ENCODE measurements at regions not wholly inside any gene's neighbourhood (a gene's known extent, or its start where the extent isn't known, plus 50 kb on each side); places are given as distances from the start of the nearest gene placed in this dataset.
"Not testable (repeated sequence)": the region's sequence is repeated elsewhere in the genome, so short reads cannot be mapped to it uniquely, and the experiment has no call there.

GRCh38 chr9:26669701-26670670 lies 222.6 kb downstream of the CAAP1 start:
- DNase-seq (ENCODE audit: extremely low read depth, low read depth): no peak

- no peak for DNase-seq (ENCODE audit: extremely low read depth, low read depth)
Measured at GRCh38 chr9:26667882-26668281, 224.7 kb downstream of the CAAP1 start.

DNA sequence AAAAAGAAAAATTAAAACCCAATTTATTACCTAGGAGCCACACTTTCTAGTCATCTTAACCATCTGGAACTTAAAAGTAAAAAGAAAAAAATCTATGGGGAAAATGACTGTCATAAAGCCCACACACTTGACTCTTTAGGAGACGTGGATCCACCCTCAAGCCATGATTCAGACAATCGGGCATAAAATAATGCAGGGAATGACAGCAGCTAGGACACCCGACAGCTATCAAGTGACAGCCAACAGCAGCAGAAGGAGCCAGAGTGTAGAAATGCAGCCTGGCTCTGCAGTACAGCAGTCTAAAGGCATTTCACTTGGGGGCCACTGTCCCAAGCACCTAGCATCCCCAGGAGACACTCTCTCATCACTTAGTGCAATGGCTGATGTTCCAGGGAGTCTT lies 226.9 kb downstream of the CAAP1 start:
- no peak for DNase-seq (ENCODE audit: extremely low read depth, low read depth)

- DNase-seq (ENCODE audit: extremely low read depth, low read depth): not testable (repeated sequence)
Measured at GRCh38 chr9:26664087-26664773, 228.4 kb downstream of the CAAP1 start.

- no peak for DNase-seq (ENCODE audit: extremely low read depth, low read depth)
Measured at GRCh38 chr9:26662476-26662875, 230.1 kb downstream of the CAAP1 start.

- DNase-seq (ENCODE audit: extremely low read depth, low read depth): no peak
Measured at GRCh38 chr9:26658476-26658875, 234.1 kb downstream of the CAAP1 start.

GRCh38 chr9:26657958-26658357 lies 234.6 kb downstream of the CAAP1 start:
- DNase-seq (ENCODE audit: extremely low read depth, low read depth): no peak

DNA sequence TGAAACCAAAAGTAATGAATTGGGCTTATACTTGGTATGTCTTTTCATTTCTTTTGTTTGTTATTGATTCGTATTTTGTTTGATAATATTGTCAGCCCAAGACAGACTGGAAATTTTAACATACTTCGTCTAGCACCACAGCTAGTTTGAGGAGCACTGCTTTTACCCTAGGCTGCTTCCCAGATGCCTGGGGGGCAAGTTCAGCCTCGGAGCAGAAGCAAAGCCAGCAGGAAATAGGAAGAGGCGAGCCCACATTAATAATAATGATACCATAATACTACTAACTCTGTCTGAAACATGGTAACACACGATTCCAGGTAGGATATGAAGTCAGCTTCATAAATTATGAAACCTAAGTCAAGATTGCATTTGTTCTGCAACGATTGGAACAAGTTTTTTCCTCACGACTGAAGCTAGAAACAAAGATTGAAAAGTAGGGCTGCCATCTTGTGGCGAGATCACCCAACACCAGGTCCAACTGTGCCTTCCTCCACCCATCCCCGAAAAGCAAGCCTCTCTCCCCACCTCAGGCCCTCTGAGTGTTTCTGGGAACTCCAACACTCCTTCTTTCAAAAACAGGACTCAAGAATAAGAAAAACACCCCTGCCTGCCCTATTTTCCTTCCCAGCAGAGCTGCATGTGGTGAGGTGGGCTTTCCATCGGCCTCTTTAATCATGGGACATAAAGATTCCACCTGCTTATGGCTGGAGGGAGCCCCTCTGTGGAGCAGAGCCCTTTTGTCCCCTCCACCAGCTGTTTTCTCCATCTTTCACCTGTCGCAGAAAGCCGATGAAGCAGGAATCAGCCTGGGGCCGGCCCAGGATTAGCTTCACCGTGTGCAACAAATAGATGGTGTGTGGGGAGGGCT lies 236.4 kb downstream of the CAAP1 start:
- peak; percentile 29 for DNase-seq (ENCODE audit: extremely low read depth, low read depth)

- DNase-seq (ENCODE audit: extremely low read depth, low read depth): no peak
Measured at GRCh38 chr9:26655166-26655565, 237.4 kb downstream of the CAAP1 start.

DNA sequence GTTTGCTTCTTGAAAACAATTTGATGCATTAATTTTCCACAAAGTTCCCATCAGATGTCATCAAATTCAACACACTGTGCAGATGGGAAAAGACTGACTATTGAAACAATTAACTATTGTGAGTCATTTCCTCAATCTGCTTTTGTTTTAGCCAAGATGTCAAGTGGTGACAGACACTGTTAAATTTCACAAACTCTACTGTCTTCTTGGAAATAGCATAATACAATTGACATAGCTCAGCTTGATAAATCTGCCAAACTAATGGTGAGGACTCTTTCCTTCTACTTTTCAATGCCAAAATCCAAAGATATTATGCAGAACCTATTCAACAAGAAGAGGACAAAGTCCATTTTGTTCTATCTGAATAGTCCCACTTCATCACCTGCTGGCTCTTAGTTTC lies 242.3 kb downstream of the CAAP1 start:
- DNase-seq (ENCODE audit: extremely low read depth, low read depth): no peak

DNA sequence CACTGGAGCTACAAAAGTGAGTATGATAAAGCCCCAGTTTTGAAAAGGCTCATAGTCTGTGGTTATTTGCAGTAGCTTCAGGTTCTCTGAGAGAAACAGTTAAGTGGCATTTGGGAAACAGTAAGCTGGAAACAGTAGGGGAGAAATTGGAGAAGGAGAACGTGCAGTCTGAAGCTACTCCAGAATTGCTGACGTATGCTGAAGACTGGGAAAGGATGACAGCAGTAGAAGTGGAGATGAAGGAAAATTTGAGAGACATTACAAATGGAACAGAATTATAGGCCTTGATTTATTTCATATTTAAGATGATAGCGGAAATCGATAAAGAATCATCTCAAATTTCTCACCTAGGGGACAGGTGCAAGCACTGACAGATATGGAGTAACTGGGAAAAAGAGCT lies 248.8 kb downstream of the CAAP1 start:
- no peak for DNase-seq (ENCODE audit: extremely low read depth, low read depth)

DNA sequence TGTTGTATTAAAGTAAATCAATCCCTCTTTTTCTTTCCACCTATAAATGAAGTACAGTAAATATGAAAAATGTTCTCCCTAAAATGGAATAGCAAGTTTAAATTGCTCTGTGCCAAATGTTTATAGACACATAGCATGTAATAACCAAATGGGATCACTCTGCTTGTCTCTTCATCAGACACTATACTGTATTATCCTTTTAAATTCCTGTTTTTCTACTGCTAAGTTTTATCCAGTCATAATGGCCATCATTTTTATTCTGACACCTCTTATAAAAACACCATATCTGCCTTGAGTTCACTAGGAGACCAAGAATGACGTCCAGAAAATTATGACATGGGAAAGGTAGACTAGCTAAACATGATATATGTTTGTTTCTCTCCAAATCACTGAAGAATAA lies 252.8 kb downstream of the CAAP1 start:
- no peak for DNase-seq (ENCODE audit: extremely low read depth, low read depth)

DNA sequence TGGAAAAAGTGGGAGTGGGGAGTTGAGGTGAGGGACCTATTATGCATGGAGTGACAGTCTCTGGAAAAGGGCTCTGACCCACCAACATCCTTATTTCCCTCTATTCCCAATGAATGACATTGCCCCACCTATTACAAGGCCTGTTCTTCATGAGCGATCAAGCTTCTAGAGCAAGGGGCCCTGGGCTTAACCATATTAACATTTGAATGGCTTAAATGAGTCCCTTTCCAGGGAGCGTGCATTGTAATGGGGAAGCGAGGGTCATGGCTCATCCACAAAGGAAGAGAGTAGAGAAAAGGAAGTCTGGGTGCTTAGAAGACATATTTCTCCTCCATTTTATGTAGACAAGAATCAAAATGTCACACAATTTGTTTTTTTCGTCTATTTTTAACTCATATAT lies 255.5 kb downstream of the CAAP1 start:
- no peak for DNase-seq (ENCODE audit: extremely low read depth, low read depth)

DNA sequence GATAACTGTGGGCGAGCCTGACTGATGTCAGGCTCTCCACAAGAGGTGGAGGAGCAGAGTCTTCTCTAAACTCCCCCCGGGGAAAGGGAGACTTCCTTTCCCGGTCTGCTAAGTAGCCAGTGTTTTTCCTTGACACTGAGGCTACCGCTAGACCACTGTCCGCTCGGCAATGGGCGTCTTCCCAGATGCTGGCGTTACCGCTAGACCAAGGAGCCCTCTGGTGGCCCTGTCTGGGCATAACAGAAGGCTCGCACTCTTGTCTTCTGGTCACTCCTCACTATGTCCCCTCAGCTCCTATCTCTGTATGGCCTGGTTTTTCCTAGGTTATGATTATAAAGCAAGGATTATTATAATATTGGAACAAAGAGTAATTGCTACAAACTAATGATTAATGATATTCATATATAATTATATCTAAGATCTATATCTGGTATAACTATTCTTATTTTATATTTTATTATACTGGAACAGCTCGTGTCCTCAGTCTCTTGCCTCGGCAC lies 278.7 kb downstream of the CAAP1 start:
- DNase-seq (ENCODE audit: extremely low read depth, low read depth): not testable (repeated sequence)

DNA sequence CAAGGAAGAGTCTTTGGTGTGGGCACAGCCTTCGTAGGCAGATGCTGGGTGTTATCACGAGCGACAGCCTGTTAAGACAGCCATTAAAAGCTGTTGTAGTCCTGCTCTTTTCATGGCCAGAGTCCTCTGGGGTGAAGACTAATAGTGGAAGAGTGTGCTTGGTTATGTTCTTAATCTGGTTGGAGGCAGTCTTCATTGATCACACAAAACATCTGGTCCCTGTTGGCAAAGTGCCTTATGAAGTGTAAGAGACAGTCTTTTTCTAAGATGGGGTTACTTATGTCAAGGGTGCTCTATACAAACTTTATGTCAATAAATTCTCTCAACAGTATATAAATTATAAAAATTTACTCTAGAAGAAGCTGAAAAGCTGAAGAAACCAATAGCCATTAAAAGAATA lies 280.4 kb downstream of the CAAP1 start:
- no peak for DNase-seq (ENCODE audit: extremely low read depth, low read depth)

- DNase-seq (ENCODE audit: extremely low read depth, low read depth): no peak
Measured at GRCh38 chr9:26606756-26607155, 285.8 kb downstream of the CAAP1 start.

- DNase-seq (ENCODE audit: extremely low read depth, low read depth): no peak
Measured at GRCh38 chr9:26605367-26605766, 287.2 kb downstream of the CAAP1 start.

DNA sequence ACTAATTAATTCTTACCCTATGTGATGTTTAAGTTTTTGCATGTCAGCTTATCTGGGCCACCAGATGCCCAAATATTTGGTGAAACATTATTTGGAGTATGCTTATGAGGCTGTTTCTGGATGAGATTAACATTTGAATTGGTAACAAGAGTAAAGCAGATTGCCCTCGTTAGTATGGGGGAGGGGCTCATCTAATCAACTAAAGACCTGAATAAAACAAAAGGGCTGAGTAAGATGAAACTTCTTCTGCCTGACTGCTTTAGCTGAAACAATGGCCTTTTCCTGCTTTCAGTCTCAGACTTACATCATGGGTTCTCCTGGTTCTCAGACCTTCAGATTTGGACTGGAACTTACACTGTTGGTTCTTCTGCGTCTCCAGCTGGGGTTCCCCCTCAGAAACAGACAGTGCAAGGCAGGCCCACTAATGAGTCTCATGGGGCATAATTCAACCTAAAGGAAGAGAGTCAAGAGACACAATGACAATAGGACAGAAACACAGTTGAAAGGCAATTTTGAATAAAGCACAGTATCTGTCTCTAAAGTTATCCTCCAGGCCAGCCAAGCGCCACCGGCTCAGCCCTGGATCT lies 288.4 kb downstream of the CAAP1 start:
- no peak for DNase-seq (ENCODE audit: extremely low read depth, low read depth)

- DNase-seq (ENCODE audit: extremely low read depth, low read depth): no peak
Measured at GRCh38 chr9:26603617-26604016, 289.0 kb downstream of the CAAP1 start.

DNA sequence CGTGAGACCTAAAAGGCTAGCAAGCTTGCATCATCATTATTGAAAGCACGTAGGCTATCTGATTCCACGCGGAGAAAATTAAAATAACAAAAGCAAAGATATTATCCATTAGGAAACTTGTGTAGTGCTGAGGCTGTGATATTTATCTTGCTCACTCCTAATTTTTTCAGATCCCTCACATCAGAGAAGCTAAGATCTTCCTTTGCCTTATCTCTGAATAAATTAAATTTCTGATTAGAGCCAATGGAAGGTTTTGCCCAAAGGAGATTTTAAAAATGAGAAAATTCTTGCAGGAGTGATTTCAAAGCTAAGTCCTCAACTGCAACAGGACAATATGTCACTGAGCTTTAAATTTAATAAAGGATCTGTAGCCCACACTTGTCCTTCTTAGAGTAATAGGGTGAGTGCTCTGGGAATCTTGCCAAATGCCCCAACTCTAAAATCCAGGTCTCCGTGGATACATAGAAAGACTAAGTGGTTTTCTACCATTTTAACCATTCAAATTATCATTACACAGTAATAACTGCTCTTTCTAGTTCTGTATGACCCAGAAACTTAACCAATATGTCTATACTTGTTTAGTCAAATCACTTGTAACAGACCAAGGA lies 295.0 kb downstream of the CAAP1 start:
- no peak for DNase-seq (ENCODE audit: extremely low read depth, low read depth)
